AG10803 (cell line): ENCODE measurements at regions not wholly inside any gene's neighbourhood (a gene's known extent, or its start where the extent isn't known, plus 50 kb on each side); places are given as distances from the start of the nearest gene placed in this dataset.

Source experiments
- DNase-seq: peaks from one replicate; pipeline ENCODE4 v3.0.0; 2010; ENCODE audit warnings: low read depth
- H3K4me3 ChIP-seq: 2 replicates; pipeline ENCODE4 v1.5.1; 2011; ENCODE audit warnings: mild to moderate bottlenecking, low read length, control low read depth
- CTCF ChIP-seq: conservative IDR thresholded peaks from 2 replicates; pipeline ENCODE4 v1.5.1; 2011; ENCODE audit warnings: mild to moderate bottlenecking, low read length, control low read depth, inconsistent platforms

DNA sequence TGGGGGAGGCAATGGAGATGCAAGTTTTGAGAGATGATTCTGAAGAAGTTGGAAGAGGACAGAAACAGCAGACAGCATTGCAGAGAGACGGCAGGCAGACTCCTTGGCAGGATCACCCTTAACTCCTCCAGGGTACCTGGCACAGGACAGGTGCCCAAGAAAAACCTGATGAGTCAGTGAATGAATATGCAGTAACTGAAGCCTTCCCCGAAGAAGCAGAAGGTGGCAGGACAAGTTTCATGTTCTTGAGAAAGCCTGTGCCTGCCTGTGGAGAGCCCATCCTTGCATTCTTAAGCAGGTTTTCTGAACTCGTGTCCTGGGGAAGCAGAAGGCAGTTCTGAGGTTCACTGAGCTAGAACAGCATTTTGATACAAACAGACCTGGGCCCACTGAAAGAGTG, 79.6 kb upstream of the SASH1 start:
- no peak for DNase-seq
- no peak overlapping the region for H3K4me3 ChIP-seq
- no peak for TF ChIP-seq CTCF

GRCh38 chr6:148263961-148264360, 78.7 kb upstream of the SASH1 start:
- no peak overlapping the region for H3K4me3 ChIP-seq
- TF ChIP-seq CTCF: no peak
- DNase-seq: no peak

- no peak for TF ChIP-seq CTCF
- no peak for DNase-seq
- no peak overlapping the region for H3K4me3 ChIP-seq
These were observed 77.6 kb upstream of the SASH1 start for GRCh38 chr6:148265054-148265453.

DNA sequence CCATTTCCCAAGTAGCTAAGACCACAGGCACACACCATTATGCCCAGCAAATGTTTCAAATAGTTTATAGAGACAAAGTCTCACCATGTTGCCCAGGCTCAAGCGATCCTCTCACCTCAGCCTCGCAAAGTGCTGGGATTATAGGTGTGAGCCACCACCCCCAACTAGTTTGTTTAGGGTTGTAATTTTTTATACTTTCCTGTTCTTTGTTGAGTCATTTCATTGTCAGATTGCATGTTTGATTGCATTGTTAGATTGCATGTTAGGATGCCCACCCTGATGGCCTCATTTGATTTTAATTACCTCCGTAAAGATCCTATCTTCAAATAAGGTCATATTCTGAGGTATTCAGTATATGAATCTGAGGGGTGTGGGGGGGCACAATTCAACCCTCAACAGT, 73.3 kb upstream of the SASH1 start:
- TF ChIP-seq CTCF: no peak
- no peak for DNase-seq
- no peak overlapping the region for H3K4me3 ChIP-seq

DNA sequence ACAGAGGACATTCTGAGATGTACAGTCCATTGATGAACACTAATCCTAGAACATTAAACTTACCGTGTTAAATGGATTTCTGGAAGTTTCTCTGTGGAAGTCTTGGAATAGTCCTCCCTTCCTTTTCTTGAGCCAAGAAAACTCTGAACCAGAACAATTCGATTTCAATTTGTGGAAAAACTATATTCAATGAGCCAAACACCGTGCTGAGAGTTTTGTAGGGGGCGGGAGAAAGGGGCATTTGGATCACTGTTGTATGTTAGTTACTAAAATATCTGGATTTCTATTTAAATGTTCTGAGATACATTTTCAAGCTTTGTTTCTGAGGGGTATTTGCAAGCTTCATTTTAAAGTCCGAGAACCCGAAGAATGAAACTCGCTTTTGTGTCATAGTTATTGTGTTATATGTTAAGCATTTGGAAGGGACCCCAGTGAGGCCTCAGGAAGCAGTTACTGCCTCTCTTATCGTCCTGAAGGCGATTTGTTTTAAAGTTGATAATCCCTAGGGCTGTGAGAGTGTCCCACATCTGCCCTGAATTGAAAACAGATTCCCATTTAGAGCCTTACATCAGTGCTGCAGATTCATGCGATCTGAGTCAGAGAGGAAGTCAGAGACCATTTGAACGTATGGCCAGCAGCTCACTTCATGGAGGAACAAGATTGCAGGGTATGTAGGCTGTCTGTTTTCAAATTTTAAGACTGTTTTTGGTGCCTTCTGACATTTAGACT, 70.8 kb upstream of the SASH1 start:
- TF ChIP-seq CTCF: no peak
- DNase-seq: peak; percentile 97
- peak overlapping the region; percentile 71 for H3K4me3 ChIP-seq

- peak overlapping the region; percentile 71 for H3K4me3 ChIP-seq
- no peak for DNase-seq
- TF ChIP-seq CTCF: peak; percentile 9; the same call in 1 of the 2 replicates
These were observed 70.0 kb upstream of the SASH1 start for GRCh38 chr6:148272597-148272996.

GRCh38 chr6:148273962-148274752, 68.5 kb upstream of the SASH1 start:
- peak; percentile 42 for DNase-seq
- peak; percentile 37 for TF ChIP-seq CTCF
- H3K4me3 ChIP-seq: peak overlapping the region; percentile 71
